B cell (primary cell): ENCODE measurements at regions not wholly inside any gene's neighbourhood (a gene's known extent, or its start where the extent isn't known, plus 50 kb on each side); places are given as distances from the start of the nearest gene placed in this dataset.

ENCODE experiments used
- CTCF ChIP-seq: fragments of 200-600 bp; IDR thresholded peaks from one replicate; pipeline ENCODE4 v1.8.0; 2022; ENCODE audit warnings: antibody characterized with exemption, mild to moderate bottlenecking
- EZH2 ChIP-seq: IDR thresholded peaks from 2 replicates; pipeline ENCODE4 v1.6.1; 2012; ENCODE audit warnings: borderline replicate concordance, low read depth, mild to moderate bottlenecking, moderate library complexity, low read length; ENCODE audit not compliant: insufficient read depth, poor library complexity, severe bottlenecking

DNA sequence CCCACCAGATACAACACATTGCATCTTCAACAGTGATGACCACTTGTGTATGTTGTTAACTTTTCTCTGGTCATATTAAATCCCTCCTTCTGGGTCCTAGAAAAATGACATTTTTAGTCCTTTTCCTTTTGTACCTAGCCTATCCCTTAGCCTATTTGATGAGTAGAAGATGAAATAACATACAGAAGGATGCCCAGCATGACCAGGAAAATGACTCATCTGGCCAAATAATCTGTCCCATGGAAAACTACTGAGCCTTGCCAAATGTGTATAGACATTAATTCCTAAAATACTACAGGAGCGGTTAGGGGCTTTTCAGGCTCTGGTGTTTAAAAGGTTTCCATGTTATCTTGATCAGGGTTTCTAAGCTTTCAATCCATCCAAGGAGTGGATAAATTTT, 129.0 kb upstream of the KCNIP4 start:
- TF ChIP-seq CTCF = no peak
- no peak for TF ChIP-seq EZH2
